ENCODE measurements at regions not wholly inside any gene's neighbourhood (a gene's known extent, or its start where the extent isn't known, plus 50 kb on each side); places are given as distances from the start of the nearest gene placed in this dataset.

DNA sequence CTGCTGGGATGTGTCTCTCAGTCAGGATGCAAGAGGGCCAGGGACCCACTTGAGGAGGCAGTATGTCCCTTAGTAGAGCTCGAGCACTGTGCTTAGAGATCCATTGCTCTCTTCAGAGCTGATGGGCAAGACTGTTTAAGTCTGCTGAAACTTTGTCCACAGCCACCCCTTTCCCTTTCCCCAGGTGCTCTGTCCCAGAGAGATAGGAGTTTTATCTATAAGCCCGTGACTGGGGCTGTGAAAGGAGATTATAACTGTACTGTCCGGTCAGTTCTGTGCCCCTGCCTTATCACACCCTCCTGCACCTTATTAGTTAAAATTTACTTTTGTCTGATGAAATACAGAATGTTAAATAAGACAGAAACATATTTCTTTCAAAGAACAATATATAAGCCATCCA, 378.4 kb downstream of the PABPC4L start:
- Mint-ChIP-seq H3K4me1 (ENCODE audit: low read depth) (no peaks in the 10 kb centered on the region), H3K4me3 (ENCODE audit: unreplicated experiment) (no peak overlapping the region), H3K36me3 (ENCODE audit: low read depth) (no peaks in the 10 kb centered on the region), H3K27ac (ENCODE audit: unreplicated experiment) (no peak overlapping the region), H3K27me3 (ENCODE audit: low read depth) (peaks cover 3% of the 10 kb centered on the region), H3K9me3 (ENCODE audit: low read depth) (peaks cover under 1% of the 10 kb centered on the region)
- TF ChIP-seq, protein P1, sequence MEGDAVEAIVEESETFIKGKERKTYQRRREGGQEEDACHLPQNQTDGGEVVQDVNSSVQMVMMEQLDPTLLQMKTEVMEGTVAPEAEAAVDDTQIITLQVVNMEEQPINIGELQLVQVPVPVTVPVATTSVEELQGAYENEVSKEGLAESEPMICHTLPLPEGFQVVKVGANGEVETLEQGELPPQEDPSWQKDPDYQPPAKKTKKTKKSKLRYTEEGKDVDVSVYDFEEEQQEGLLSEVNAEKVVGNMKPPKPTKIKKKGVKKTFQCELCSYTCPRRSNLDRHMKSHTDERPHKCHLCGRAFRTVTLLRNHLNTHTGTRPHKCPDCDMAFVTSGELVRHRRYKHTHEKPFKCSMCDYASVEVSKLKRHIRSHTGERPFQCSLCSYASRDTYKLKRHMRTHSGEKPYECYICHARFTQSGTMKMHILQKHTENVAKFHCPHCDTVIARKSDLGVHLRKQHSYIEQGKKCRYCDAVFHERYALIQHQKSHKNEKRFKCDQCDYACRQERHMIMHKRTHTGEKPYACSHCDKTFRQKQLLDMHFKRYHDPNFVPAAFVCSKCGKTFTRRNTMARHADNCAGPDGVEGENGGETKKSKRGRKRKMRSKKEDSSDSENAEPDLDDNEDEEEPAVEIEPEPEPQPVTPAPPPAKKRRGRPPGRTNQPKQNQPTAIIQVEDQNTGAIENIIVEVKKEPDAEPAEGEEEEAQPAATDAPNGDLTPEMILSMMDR (IDR thresholded peaks at IDR 0.05) = no peak
- DNase-seq (ENCODE audit: low spot score) = no peak

DNA sequence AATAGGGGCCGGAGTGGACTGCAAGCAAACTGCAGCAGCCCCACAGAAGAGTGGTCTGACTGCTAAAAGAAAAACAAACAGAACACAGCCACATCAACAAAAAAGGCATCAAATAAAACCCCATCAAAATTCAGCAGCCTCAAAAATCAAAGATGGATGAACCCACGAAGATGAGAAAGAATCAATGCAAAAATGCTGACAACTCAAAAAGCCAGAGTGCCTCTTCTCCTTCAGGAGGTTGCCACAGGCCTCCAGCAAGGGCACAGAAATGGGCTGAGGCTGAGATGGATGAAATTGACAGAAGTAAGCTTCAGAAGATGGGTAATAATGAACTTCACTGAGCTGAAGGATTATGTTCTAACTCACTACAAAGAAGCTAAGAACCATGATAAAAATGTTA, 388.6 kb downstream of the PABPC4L start:
- H3K27me3 Mint-ChIP-seq (ENCODE audit: low read depth) = no peaks in the 10 kb centered on the region
- H3K4me3 Mint-ChIP-seq (ENCODE audit: unreplicated experiment) = no peak overlapping the region
- H3K27ac Mint-ChIP-seq (ENCODE audit: unreplicated experiment) = no peak overlapping the region
- DNase-seq (ENCODE audit: low spot score) = no peak
- H3K4me1 Mint-ChIP-seq (ENCODE audit: low read depth) = no peaks in the 10 kb centered on the region
- TF ChIP-seq, protein P1 (IDR thresholded peaks at IDR 0.05) = no peak
- H3K36me3 Mint-ChIP-seq (ENCODE audit: low read depth) = peaks cover 4% of the 10 kb centered on the region
- H3K9me3 Mint-ChIP-seq (ENCODE audit: low read depth) = peaks cover 18% of the 10 kb centered on the region

DNA sequence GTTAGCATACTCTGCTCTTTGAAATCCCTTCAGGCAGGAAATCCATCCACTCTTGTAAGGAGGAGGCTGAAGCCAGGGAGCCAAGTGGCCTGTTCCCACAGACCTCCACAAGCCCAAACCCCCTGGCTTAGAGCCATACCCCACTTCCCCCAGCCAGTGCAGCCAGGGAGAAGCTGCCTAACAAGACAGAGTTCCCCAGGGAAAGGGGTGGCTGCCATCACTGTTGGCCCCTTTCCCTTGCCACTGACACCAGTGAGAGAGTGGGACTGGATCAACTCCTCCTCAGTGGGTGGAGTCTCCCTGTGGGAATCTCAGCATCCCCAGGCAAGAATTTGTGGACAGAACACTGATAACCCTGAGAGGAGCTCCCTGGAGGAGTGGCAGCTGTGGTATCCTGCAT, 389.4 kb downstream of the PABPC4L start:
- no peak overlapping the region for H3K4me3 Mint-ChIP-seq (ENCODE audit: unreplicated experiment)
- peaks cover 2% of the 10 kb centered on the region for H3K36me3 Mint-ChIP-seq (ENCODE audit: low read depth)
- H3K27me3 Mint-ChIP-seq (ENCODE audit: low read depth) = no peaks in the 10 kb centered on the region
- peaks cover 12% of the 10 kb centered on the region for H3K9me3 Mint-ChIP-seq (ENCODE audit: low read depth)
- TF ChIP-seq, protein P1 (IDR thresholded peaks at IDR 0.05) = no peak
- no peak overlapping the region for H3K27ac Mint-ChIP-seq (ENCODE audit: unreplicated experiment)
- peak; percentile 64 for DNase-seq (ENCODE audit: low spot score)
- H3K4me1 Mint-ChIP-seq (ENCODE audit: low read depth) = no peaks in the 10 kb centered on the region

DNA sequence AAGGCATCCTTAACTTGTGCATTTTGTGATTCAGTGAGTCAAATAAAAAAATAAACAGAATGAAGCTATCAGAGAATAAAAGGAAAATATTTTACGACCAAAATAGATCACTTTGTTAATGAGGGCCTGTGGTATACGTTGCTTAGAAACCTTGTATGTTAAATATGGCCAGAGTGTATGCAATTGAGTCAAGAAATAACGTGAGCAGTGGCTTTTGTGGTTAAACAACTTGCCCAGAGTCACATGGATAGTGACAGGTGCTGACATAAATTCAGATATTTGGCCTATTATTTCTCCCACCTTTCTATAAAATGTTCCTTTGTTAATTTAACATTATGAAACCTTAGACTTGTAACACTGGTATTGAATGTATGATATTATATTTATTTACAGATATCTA, 393.4 kb downstream of the PABPC4L start:
- Mint-ChIP-seq H3K9me3 (ENCODE audit: low read depth) (no peaks in the 10 kb centered on the region), H3K36me3 (ENCODE audit: low read depth) (no peaks in the 10 kb centered on the region), H3K27ac (ENCODE audit: unreplicated experiment) (no peak overlapping the region), H3K4me3 (ENCODE audit: unreplicated experiment) (no peak overlapping the region), H3K4me1 (ENCODE audit: low read depth) (peaks cover 3% of the 10 kb centered on the region), H3K27me3 (ENCODE audit: low read depth) (no peaks in the 10 kb centered on the region)
- DNase-seq (ENCODE audit: low spot score) = no peak
- TF ChIP-seq, protein P1 (IDR thresholded peaks at IDR 0.05) = no peak

DNA sequence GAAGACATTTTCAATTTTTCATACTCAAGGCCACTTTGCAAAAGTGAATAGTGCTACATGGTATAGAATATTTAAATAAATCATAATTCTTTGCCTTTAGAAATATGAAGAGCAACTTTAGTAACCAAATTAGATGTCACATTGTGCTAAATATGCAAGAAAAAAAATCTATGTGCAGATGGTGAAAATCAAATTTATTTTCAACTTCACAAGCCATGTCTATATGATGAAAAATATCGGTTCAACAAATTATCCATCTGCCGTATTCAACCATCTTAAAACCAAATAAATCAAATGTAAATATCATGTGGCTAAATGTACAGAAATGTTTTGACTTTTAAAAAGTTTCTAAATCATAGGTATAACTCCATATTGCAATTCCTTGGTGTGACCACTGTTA, 398.2 kb downstream of the PABPC4L start:
- Mint-ChIP-seq H3K4me1 (ENCODE audit: low read depth) (peaks cover 13% of the 10 kb centered on the region), H3K4me3 (ENCODE audit: unreplicated experiment) (no peak overlapping the region), H3K27me3 (ENCODE audit: low read depth) (no peaks in the 10 kb centered on the region), H3K27ac (ENCODE audit: unreplicated experiment) (no peak overlapping the region), H3K36me3 (ENCODE audit: low read depth) (no peaks in the 10 kb centered on the region), H3K9me3 (ENCODE audit: low read depth) (no peaks in the 10 kb centered on the region)
- DNase-seq (ENCODE audit: low spot score) = no peak
- TF ChIP-seq, protein P1 (IDR thresholded peaks at IDR 0.05) = no peak
